ENCODE measurements at regions not wholly inside any gene's neighbourhood (a gene's known extent, or its start where the extent isn't known, plus 50 kb on each side); places are given as distances from the start of the nearest gene placed in this dataset.

DNA sequence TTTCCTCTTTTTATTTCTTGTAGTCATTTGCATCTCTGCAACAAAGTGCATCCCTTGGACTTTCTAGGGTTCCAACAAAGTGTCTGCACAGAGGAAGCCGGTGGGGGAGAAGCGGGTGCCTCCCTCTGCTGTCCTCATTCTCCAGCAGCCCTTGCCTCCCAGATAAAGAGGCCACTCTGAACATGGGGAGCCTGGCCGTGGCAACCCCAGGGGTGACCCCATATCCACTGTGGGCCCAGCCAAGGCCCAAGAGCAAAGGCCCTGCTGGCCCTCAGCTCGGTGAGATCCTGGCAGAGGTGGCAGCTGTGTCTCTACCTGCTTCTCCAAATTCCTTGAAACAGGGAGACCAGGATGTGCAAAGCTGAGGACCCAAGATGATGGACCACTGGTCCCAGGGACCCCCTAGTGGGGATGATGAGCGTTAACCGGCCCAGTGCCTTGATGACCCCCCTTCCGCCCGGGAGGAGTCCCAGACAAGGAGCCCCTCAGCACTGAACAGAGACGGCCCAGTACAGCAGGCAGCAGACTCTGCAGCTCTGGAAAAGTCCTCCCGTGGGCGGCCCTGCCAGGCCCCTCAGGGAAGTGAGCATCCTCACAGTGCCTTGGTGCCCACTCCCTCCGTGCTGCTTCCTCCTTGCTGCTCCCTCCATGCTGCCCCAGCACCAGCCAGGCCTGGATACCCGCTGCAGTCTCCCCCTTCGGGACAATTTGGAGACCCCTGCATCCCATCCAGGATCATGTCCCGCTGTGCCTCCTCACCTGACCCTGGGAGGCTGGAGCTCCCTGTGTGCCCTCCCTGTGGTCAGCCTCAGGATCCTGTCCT is 62.5 kb downstream of the MRPL36 start:
- H3K27ac ChIP-seq (ENCODE audit: control insufficient read depth, insufficient read depth), result no peak overlapping the region
- no peak overlapping the region for H3K4me2 ChIP-seq (ENCODE audit: control insufficient read depth, insufficient read depth)
- H3K79me2 ChIP-seq (ENCODE audit: control insufficient read depth, insufficient read depth, low read length), result no peaks in the 10 kb centered on the region
- H3K9ac ChIP-seq (ENCODE audit: control insufficient read depth, insufficient read depth, low read length), result no peak overlapping the region
- ChIA-PET RAD21 (ENCODE audit: unreplicated experiment) (no interaction called here), CTCF (interaction anchor here (1.1 to 1.9 kb wide), 4 partner anchors 62 to 300 kb away, joined by 3 to 5 read pairs (median 4); no protein-coding TSS in a partner anchor), POLR2A (no interaction called here), SMC1A (ENCODE audit: uncharacterized antibody, unreplicated experiment) (no interaction called here)
- H3K4me1 ChIP-seq (ENCODE audit: control insufficient read depth, insufficient read depth, low read length), result no peaks in the 10 kb centered on the region
- no TSS peak for BruUV-seq (replicated peaks)
- no peak for FAIRE-seq
- H4K20me1 ChIP-seq (ENCODE audit: control insufficient read depth, insufficient read depth), result no peaks in the 10 kb centered on the region
- DNase-seq (ENCODE audit: low read depth, low spot score), result no peak
- in situ Hi-C loops (cut with MboI), result loop anchor here (5.0 kb wide), 1 partner anchor 280 kb away; no protein-coding TSS in a partner anchor
- 12% methylated on average over 15 of the region's 15 CpGs for WGBS (ENCODE audit: insufficient coverage, insufficient replicate concordance, low lambda C conversion rate, missing lambda C conversion rate)
- H3K4me3 ChIP-seq, result no peak overlapping the region
- H2AFZ ChIP-seq (ENCODE audit: control insufficient read depth, low read depth, low read length), result no peak overlapping the region
- no peaks in the 10 kb centered on the region for H3K36me3 ChIP-seq (ENCODE audit: control insufficient read depth in 2 of 2, insufficient read depth in 2 of 2, low read length in 1 of 2)
- ATAC-seq, result no peak
- TF ChIP-seq, protein P1, sequence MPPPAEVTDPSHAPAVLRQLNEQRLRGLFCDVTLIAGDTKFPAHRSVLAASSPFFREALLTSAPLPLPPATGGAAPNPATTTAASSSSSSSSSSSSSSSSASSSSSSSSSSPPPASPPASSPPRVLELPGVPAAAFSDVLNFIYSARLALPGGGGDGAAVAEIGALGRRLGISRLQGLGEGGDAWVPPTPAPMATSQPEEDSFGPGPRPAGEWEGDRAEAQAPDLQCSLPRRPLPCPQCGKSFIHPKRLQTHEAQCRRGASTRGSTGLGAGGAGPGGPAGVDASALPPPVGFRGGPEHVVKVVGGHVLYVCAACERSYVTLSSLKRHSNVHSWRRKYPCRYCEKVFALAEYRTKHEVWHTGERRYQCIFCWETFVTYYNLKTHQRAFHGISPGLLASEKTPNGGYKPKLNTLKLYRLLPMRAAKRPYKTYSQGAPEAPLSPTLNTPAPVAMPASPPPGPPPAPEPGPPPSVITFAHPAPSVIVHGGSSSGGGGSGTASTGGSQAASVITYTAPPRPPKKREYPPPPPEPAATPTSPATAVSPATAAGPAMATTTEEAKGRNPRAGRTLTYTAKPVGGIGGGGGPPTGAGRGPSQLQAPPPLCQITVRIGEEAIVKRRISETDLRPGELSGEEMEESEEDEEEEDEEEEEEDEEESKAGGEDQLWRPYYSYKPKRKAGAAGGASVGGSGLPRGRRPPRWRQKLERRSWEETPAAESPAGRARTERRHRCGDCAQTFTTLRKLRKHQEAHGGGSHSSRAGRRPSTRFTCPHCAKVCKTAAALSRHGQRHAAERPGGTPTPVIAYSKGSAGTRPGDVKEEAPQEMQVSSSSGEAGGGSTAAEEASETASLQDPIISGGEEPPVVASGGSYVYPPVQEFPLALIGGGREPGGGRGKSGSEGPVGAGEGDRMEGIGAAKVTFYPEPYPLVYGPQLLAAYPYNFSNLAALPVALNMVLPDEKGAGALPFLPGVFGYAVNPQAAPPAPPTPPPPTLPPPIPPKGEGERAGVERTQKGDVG (CRISPR knock-in tag; IDR thresholded peaks at IDR 0.05), result no peak
- no peak for TF ChIP-seq MYC (IDR thresholded peaks at IDR 0.05; ENCODE audit: insufficient read depth, insufficient read length, insufficient replicate concordance, low read length, severe bottlenecking)
- no peak for TF ChIP-seq MEF2B (IDR thresholded peaks at IDR 0.05; ENCODE audit: partially characterized antibody, poor library complexity, severe bottlenecking)
- H3K27me3 ChIP-seq (replicated peaks in 1 of 2; ENCODE audit: control insufficient read depth in 2 of 2, insufficient read depth in 2 of 2, low read length in 1 of 2), result peaks cover 0 to 2% of the 10 kb centered on the region in 2 experiments; a peak in 1 of 4 replicates
- no peaks in the 10 kb centered on the region; the same call in 2 of the 3 replicates for H3K9me3 ChIP-seq (replicated peaks; ENCODE audit: control insufficient read depth, insufficient read depth, low read length)
- intact Hi-C loops (cut with micrococcal nuclease; ENCODE audit: unreplicated experiment), result loop anchor here (5.0 to 10.0 kb wide), 3 partner anchors 68 to 415 kb away; partner anchors contain the start of gene NDUFS6

All from GM12878 (cell line).